Gastrocnemius medialis (tissue), 4 donors: ENCODE measurements at regions not wholly inside any gene's neighbourhood (a gene's known extent, or its start where the extent isn't known, plus 50 kb on each side); places are given as distances from the start of the nearest gene placed in this dataset.

Experiments used
- ATAC-seq, 2 donors: fragments of 150-250 bp; one replicate each; pipeline ENCODE4 v1.9.1; 2016
- DNase-seq, 2 donors: peaks; one replicate each; pipeline ENCODE4 v3.0.0-alpha.2; 2019
- H3K27ac ChIP-seq, 4 donors: fragments of 200-600 bp; sonication (generic); 1 replicate in 1 of 4; 2 replicates in 3 of 4; pipeline ENCODE4 v1.5.1; 2016 to 2018; ENCODE audit warnings: mild to moderate bottlenecking in 2 of 4, moderate library complexity in 1 of 4
- H3K27me3 ChIP-seq, 3 donors: fragments of 200-600 bp; sonication (generic) in 2 of 3; 1 replicate in 1 of 3; 2 replicates in 2 of 3; pipeline versions ENCODE4 v1.5.1 to v1.6.0; 2016 to 2019; ENCODE audit warnings: mild to moderate bottlenecking in 1 of 3, moderate library complexity in 1 of 3
- H3K36me3 ChIP-seq, 2 donors: fragments of 200-600 bp; sonication (generic) in 1 of 2; one replicate each; pipeline ENCODE4 v1.5.1; 2017 to 2018
- H3K4me1 ChIP-seq, 2 donors: fragments of 200-600 bp; sonication (generic) in 1 of 2; one replicate each; pipeline ENCODE4 v1.5.1; 2016 to 2017; ENCODE audit warnings: mild to moderate bottlenecking in 2 of 2
- H3K4me3 ChIP-seq, 4 donors: fragments of 200-600 bp; sonication (generic) in 3 of 4; 1 replicate in 1 of 4; 2 replicates in 3 of 4; pipeline ENCODE4 v1.5.1; 2016 to 2019; ENCODE audit warnings: mild to moderate bottlenecking in 2 of 4
- H3K9me3 ChIP-seq, 3 donors: fragments of 200-600 bp; sonication (generic) in 2 of 3; 1 replicate in 1 of 3; 2 replicates in 2 of 3; pipeline ENCODE4 v1.5.1; 2016 to 2019
- CTCF ChIP-seq, 5 experiments: fragments of 450-650 bp in 3 of 5; fragments of 200-600 bp in 2 of 5; sonication (generic) in 2 of 5; IDR thresholded peaks in 4 of 5; conservative IDR thresholded peaks in 1 of 5; 1 replicate in 4 of 5; 2 replicates in 1 of 5; pipeline ENCODE4 v1.5.1; 2016 to 2019; ENCODE audit warnings: antibody characterized with exemption in 5 of 5, mild to moderate bottlenecking in 3 of 5, moderate library complexity in 3 of 5
- POLR2A ChIP-seq, 2 donors: fragments of 450-650 bp; IDR thresholded peaks; one replicate each; pipeline ENCODE4 v1.6.1; 2017; ENCODE audit warnings: antibody characterized with exemption in 2 of 2, mild to moderate bottlenecking in 2 of 2, moderate library complexity in 2 of 2
- in situ Hi-C, 4 donors: fragments of 200-750 bp; cut with MboI; loops; one replicate each; pipeline versions ENCODE4 v1.15.0 to v1.8.0; 2017; ENCODE audit warnings: low sequenced_read_pairs in 4 of 4
- intact Hi-C: fragments of 100-400 bp; cut with DNase I; formaldehyde crosslinking; loops from one replicate; pipeline ENCODE4 v1.15.1; 2023; ENCODE audit warnings: low total_unique reads

GRCh38 chr13:50200569-50200968, 185.3 kb downstream of the KCNRG start:
- Histone ChIP-seq H3K36me3 (no peaks in the 10 kb centered on the region), H3K27ac (no peak overlapping the region), H3K4me3 (no peak overlapping the region), H3K4me1 (no peaks in the 10 kb centered on the region), H3K9me3 (no peaks in the 10 kb centered on the region), H3K27me3 (no peaks in the 10 kb centered on the region)
- no peak for DNase-seq
- ATAC-seq = no peak
- TF ChIP-seq CTCF (IDR thresholded peaks at IDR 0.05 in 4 of 5, conservative IDR thresholded peaks at IDR 0.05 in 1 of 5) (no peak), POLR2A (IDR thresholded peaks at IDR 0.05) (no peak)
- in situ Hi-C loops = no loop called here
- intact Hi-C loops = no loop called here

DNA sequence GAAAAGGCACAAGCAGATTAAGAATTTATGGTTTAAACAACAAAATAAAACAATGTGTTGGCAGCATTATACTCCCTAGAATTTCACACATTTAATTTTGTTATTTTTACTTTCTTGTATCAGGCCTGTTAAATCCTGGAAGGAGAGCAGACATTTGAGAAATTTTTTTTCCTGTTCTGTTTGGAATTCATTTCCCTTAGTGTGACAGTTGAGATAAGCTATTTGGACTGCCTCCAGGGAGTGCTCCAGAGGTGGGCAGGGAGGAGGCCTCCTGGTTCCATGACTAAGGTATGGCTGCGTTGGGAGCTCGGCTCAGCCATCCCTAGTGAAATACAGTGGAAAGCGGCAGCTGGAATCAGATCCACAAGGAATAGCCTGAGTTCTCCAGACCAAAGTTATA, 185.7 kb downstream of the KCNRG start:
- H3K36me3 ChIP-seq = no peaks in the 10 kb centered on the region
- TF ChIP-seq POLR2A (IDR thresholded peaks at IDR 0.05) (no peak), CTCF (IDR thresholded peaks at IDR 0.05 in 4 of 5, conservative IDR thresholded peaks at IDR 0.05 in 1 of 5) (no peak)
- no peaks in the 10 kb centered on the region for H3K4me1 ChIP-seq
- H3K27ac ChIP-seq = no peak overlapping the region
- H3K27me3 ChIP-seq = no peaks in the 10 kb centered on the region
- no peaks in the 10 kb centered on the region for H3K9me3 ChIP-seq
- DNase-seq (no peak), ATAC-seq (no peak)
- no peak overlapping the region for H3K4me3 ChIP-seq
- in situ Hi-C loops (no loop called here), intact Hi-C loops (no loop called here)

GRCh38 chr13:50202485-50202884, 187.2 kb downstream of the KCNRG start:
- intact Hi-C loops = no loop called here
- ATAC-seq = no peak

DNA sequence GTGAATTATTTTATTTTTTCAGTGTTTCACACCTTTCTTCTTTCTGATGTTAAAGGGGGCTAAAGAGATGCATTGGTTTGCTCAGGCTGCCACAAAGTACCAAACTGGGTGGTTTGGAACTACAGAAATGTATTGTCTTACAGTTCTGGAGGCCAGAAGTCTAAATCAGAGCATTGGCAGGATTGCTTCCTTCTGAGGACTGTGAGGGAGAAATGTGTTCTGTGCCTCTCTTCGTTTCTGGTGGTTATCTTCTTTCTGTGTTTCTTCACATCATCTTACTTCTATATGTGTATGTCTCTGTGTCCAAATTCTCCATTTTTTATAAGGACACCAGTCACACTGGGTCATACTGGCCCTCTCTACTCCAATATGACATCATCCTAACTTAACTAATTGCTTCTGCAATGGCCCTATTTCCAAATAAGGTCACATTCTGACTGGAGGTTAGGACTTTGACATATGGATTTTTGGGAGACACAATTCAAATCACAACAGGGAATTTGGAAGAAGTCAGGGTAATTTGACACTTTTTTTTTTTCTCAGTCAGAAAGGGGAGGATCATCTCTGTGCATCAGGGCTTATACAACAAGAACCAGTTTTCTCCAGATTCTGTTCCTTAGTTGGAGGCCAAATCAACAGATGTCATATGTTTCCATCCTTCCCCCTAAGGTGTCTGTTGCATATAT, 188.2 kb downstream of the KCNRG start:
- Histone ChIP-seq H3K36me3 (no peaks in the 10 kb centered on the region), H3K4me1 (peaks cover 0 to under 1% of the 10 kb centered on the region in 2 donors), H3K27me3 (no peaks in the 10 kb centered on the region), H3K9me3 (no peaks in the 10 kb centered on the region), H3K4me3 (no peak overlapping the region), H3K27ac (no peak overlapping the region)
- no peak for DNase-seq
- intact Hi-C loops = no loop called here
- no peak for ATAC-seq
- in situ Hi-C loops = no loop called here
- TF ChIP-seq CTCF (IDR thresholded peaks at IDR 0.05 in 4 of 5, conservative IDR thresholded peaks at IDR 0.05 in 1 of 5) (no peak), POLR2A (IDR thresholded peaks at IDR 0.05) (no peak)

More at GRCh38 chr13:50202485-50202884, 187.2 kb downstream of the KCNRG start:
- H3K36me3 ChIP-seq = no peaks in the 10 kb centered on the region
- no peak overlapping the region for H3K4me3 ChIP-seq
- H3K4me1 ChIP-seq = no peaks in the 10 kb centered on the region
- in situ Hi-C loops = no loop called here
- TF ChIP-seq POLR2A (IDR thresholded peaks at IDR 0.05) (no peak), CTCF (IDR thresholded peaks at IDR 0.05 in 4 of 5, conservative IDR thresholded peaks at IDR 0.05 in 1 of 5) (no peak)
- DNase-seq = no peak
- H3K27ac ChIP-seq = no peak overlapping the region
- no peaks in the 10 kb centered on the region for H3K9me3 ChIP-seq
- H3K27me3 ChIP-seq = no peaks in the 10 kb centered on the region

DNA sequence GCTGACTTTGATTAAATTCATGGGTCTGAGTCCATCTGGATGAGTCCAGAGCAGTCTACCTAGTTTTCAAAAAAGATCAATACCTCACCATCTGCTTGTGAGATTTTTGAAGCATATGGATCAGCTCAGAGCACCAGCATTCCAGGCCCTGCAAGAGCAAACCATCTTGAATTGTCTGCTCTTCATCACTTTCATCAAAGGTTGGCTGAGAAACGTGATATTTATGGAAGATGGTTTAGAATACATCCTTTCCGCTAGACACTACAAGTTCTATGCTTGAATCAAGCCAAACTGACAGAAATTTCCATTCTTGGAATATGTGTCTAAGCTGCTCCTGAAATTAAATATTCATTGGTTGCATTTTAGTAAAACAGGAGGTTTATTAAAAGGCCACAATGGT, 190.3 kb downstream of the KCNRG start:
- no peaks in the 10 kb centered on the region for H3K9me3 ChIP-seq
- peaks cover 8% of the 10 kb centered on the region in 2 donors for H3K4me1 ChIP-seq
- H3K36me3 ChIP-seq = no peaks in the 10 kb centered on the region
- no peak for ATAC-seq
- intact Hi-C loops (no loop called here), in situ Hi-C loops (no loop called here)
- DNase-seq = no peak
- H3K4me3 ChIP-seq = no peak overlapping the region
- TF ChIP-seq POLR2A (IDR thresholded peaks at IDR 0.05) (no peak), CTCF (IDR thresholded peaks at IDR 0.05 in 4 of 5, conservative IDR thresholded peaks at IDR 0.05 in 1 of 5) (no peak)
- no peaks in the 10 kb centered on the region for H3K27me3 ChIP-seq
- no peak overlapping the region for H3K27ac ChIP-seq
